ENCODE measurements at regions not wholly inside any gene's neighbourhood (a gene's known extent, or its start where the extent isn't known, plus 50 kb on each side); places are given as distances from the start of the nearest gene placed in this dataset.

DNA sequence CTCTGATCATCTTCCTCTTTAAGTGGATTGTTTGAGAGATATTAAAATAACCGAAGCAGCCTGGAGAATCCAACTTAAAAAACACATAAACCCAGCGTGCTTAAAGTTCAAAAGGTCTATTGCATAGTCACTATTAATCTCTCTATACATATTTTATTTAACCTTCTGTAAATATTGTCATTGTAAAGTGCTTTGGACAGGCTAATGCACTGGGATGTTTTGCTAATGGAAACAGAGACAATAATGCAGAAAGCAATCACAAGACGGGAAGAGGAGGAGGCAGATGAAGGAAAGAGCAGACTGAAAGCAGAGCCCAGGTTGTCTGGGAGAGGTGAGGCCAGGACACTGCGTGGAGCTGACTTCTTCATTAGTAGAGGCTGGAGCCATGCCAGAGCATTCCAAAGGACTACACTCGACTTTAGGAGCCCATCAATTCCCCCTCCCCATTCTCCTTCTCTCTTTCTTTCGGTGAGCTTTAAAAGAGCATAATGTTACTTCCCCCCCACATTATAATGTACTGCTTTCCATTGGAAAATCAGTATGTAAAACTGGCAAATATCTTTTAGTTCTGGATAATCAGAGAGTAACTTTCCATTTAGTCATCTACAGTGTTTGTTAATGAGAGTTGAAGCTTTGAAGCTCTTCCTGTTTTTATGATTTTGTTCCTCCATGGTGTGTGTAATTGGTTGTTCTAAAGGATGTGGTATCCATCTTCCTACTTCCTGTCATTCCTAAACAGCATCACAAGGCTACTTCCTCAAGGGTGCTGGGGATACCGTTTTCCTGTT lies 307.3 kb upstream of the MPDZ start:
- Histone ChIP-seq H3K36me3 (replicated peaks in 1 of 2; ENCODE audit: control insufficient read depth in 1 of 2, insufficient read depth in 2 of 2, low read length in 2 of 2) (no peaks in the 10 kb centered on the region), H3K9ac (ENCODE audit: insufficient read depth, low read depth, low read length) (no peak overlapping the region), H3K4me3 (replicated peaks in 1 of 3; ENCODE audit: insufficient read depth in 1 of 3, low read depth in 2 of 3, low read length in 3 of 3) (no peak overlapping the region), H3K9me3 (ENCODE audit: low read length) (no peaks in the 10 kb centered on the region), H2AFZ (ENCODE audit: low read length) (no peak overlapping the region), H3K79me2 (ENCODE audit: insufficient read depth, low read length) (no peaks in the 10 kb centered on the region), H4K20me1 (ENCODE audit: insufficient read depth, low read length) (no peaks in the 10 kb centered on the region), H3K27me3 (ENCODE audit: control insufficient read depth in 1 of 2, insufficient read depth in 2 of 2, low read length in 2 of 2) (0 out of 5 replicates have a peak, but pooled peaks cover 0 to 4% of the 10 kb centered on the region in 2 experiments), H3K4me1 (ENCODE audit: insufficient read depth, low read length) (no peaks in the 10 kb centered on the region), H3K27ac (ENCODE audit: extremely low read length, insufficient read depth, low read length) (no peak overlapping the region), H3K4me2 (ENCODE audit: low read depth, low read length) (no peak overlapping the region)
- 6% methylated on average over 7 of the region's 7 CpGs for WGBS (ENCODE audit: low lambda C conversion rate)
- in situ Hi-C loops (cut with HindIII; ENCODE audit: extremely low pct_ligation_motif_present, low pct_unique_long_range_greater_than_20kb) = no loop called here
- CTCF ChIA-PET (ENCODE audit: low intra/inter-chr PET ratio, low total read pairs) = no interaction called here
- intact Hi-C loops (cut with micrococcal nuclease; ENCODE audit: unreplicated experiment) = no loop called here
- ATAC-seq (no peak), FAIRE-seq (no peak), DNase-seq (ENCODE audit: low spot score) (no peak)
- BruUV-seq (replicated peaks) = no TSS peak
- POLR2A ChIA-PET = no interaction called here
- TF ChIP-seq, protein P1, sequence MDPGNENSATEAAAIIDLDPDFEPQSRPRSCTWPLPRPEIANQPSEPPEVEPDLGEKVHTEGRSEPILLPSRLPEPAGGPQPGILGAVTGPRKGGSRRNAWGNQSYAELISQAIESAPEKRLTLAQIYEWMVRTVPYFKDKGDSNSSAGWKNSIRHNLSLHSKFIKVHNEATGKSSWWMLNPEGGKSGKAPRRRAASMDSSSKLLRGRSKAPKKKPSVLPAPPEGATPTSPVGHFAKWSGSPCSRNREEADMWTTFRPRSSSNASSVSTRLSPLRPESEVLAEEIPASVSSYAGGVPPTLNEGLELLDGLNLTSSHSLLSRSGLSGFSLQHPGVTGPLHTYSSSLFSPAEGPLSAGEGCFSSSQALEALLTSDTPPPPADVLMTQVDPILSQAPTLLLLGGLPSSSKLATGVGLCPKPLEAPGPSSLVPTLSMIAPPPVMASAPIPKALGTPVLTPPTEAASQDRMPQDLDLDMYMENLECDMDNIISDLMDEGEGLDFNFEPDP (CRISPR knock-in tag; conservative IDR thresholded peaks at IDR 0.05) = no peak
- TF ChIP-seq, protein P2, sequence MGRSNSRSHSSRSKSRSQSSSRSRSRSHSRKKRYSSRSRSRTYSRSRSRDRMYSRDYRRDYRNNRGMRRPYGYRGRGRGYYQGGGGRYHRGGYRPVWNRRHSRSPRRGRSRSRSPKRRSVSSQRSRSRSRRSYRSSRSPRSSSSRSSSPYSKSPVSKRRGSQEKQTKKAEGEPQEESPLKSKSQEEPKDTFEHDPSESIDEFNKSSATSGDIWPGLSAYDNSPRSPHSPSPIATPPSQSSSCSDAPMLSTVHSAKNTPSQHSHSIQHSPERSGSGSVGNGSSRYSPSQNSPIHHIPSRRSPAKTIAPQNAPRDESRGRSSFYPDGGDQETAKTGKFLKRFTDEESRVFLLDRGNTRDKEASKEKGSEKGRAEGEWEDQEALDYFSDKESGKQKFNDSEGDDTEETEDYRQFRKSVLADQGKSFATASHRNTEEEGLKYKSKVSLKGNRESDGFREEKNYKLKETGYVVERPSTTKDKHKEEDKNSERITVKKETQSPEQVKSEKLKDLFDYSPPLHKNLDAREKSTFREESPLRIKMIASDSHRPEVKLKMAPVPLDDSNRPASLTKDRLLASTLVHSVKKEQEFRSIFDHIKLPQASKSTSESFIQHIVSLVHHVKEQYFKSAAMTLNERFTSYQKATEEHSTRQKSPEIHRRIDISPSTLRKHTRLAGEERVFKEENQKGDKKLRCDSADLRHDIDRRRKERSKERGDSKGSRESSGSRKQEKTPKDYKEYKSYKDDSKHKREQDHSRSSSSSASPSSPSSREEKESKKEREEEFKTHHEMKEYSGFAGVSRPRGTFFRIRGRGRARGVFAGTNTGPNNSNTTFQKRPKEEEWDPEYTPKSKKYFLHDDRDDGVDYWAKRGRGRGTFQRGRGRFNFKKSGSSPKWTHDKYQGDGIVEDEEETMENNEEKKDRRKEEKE (IDR thresholded peaks at IDR 0.05) = no peak
- TF ChIP-seq, protein P3, sequence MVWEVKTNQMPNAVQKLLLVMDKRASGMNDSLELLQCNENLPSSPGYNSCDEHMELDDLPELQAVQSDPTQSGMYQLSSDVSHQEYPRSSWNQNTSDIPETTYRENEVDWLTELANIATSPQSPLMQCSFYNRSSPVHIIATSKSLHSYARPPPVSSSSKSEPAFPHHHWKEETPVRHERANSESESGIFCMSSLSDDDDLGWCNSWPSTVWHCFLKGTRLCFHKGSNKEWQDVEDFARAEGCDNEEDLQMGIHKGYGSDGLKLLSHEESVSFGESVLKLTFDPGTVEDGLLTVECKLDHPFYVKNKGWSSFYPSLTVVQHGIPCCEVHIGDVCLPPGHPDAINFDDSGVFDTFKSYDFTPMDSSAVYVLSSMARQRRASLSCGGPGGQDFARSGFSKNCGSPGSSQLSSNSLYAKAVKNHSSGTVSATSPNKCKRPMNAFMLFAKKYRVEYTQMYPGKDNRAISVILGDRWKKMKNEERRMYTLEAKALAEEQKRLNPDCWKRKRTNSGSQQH (CRISPR knock-in tag; IDR thresholded peaks at IDR 0.05; ENCODE audit: low read depth) = no peak
- TF ChIP-seq, protein P4, sequence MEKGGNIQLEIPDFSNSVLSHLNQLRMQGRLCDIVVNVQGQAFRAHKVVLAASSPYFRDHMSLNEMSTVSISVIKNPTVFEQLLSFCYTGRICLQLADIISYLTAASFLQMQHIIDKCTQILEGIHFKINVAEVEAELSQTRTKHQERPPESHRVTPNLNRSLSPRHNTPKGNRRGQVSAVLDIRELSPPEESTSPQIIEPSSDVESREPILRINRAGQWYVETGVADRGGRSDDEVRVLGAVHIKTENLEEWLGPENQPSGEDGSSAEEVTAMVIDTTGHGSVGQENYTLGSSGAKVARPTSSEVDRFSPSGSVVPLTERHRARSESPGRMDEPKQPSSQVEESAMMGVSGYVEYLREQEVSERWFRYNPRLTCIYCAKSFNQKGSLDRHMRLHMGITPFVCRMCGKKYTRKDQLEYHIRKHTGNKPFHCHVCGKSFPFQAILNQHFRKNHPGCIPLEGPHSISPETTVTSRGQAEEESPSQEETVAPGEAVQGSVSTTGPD (CRISPR knock-in tag; IDR thresholded peaks at IDR 0.05) = no peak
- TF ChIP-seq ZFP41 (CRISPR knock-in tag; IDR thresholded peaks at IDR 0.05; ENCODE audit: borderline replicate concordance) (no peak), FOXC1 (CRISPR knock-in tag; IDR thresholded peaks at IDR 0.05; ENCODE audit: borderline replicate concordance) (no peak), ZNF251 (CRISPR knock-in tag; IDR thresholded peaks at IDR 0.05) (no peak), ZSCAN9 (CRISPR knock-in tag; IDR thresholded peaks at IDR 0.05; ENCODE audit: borderline replicate concordance) (no peak), MTA3 (CRISPR knock-in tag; IDR thresholded peaks at IDR 0.05) (no peak)
- TF ChIP-seq, protein P5, sequence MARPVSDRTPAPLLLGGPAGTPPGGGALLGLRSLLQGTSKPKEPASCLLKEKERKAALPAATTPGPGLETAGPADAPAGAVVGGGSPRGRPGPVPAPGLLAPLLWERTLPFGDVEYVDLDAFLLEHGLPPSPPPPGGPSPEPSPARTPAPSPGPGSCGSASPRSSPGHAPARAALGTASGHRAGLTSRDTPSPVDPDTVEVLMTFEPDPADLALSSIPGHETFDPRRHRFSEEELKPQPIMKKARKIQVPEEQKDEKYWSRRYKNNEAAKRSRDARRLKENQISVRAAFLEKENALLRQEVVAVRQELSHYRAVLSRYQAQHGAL (CRISPR knock-in tag; IDR thresholded peaks at IDR 0.05; ENCODE audit: not compliant biosample characterization) = no peak
- TF ChIP-seq, protein P6, sequence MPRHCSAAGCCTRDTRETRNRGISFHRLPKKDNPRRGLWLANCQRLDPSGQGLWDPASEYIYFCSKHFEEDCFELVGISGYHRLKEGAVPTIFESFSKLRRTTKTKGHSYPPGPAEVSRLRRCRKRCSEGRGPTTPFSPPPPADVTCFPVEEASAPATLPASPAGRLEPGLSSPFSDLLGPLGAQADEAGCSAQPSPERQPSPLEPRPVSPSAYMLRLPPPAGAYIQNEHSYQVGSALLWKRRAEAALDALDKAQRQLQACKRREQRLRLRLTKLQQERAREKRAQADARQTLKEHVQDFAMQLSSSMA (CRISPR knock-in tag; IDR thresholded peaks at IDR 0.05) = no peak
- TF ChIP-seq, protein P7, sequence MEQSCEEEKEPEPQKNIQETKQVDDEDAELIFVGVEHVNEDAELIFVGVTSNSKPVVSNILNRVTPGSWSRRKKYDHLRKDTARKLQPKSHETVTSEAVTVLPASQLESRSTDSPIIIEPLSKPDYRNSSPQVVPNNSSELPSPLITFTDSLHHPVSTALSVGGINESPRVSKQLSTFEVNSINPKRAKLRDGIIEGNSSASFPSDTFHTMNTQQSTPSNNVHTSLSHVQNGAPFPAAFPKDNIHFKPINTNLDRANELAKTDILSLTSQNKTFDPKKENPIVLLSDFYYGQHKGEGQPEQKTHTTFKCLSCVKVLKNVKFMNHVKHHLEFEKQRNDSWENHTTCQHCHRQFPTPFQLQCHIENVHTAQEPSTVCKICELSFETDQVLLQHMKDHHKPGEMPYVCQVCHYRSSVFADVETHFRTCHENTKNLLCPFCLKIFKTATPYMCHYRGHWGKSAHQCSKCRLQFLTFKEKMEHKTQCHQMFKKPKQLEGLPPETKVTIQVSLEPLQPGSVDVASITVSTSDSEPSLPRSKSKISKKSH (CRISPR knock-in tag; IDR thresholded peaks at IDR 0.05; ENCODE audit: borderline replicate concordance) = no peak
